ENCODE measurements at regions not wholly inside any gene's neighbourhood (a gene's known extent, or its start where the extent isn't known, plus 50 kb on each side); places are given as distances from the start of the nearest gene placed in this dataset.

- H3K4me2 ChIP-seq = no peak overlapping the region
- intact Hi-C loops (cut with micrococcal nuclease; ENCODE audit: unreplicated experiment) = no loop called here
These were observed 62.6 kb upstream of the SYT13 start for GRCh38 chr11:45348729-45349128.

GRCh38 chr11:45347348-45348082 lies 61.4 kb upstream of the SYT13 start:
- ChIA-PET POLR2A (ENCODE audit: unreplicated experiment) (interaction anchor here (0.5 kb wide), 1 partner anchor 424 kb away, joined by 3 read pairs; no protein-coding TSS in a partner anchor), CTCF (no interaction called here)
- intact Hi-C loops (cut with micrococcal nuclease; ENCODE audit: unreplicated experiment) = no loop called here
- Histone ChIP-seq H3K4me3 (no peak overlapping the region), H3K27me3 (ENCODE audit: insufficient read depth, low read depth) (peaks cover 67% of the 10 kb centered on the region), H3K9me2 (ENCODE audit: insufficient read depth) (no peaks in the 10 kb centered on the region; the same call in 1 of the 2 replicates), H2AFZ (no peak overlapping the region), H4K20me1 (ENCODE audit: insufficient read depth) (no peaks in the 10 kb centered on the region), H3K4me2 (no peak overlapping the region), H3K36me3 (ENCODE audit: low read depth) (no peaks in the 10 kb centered on the region), H3K79me2 (ENCODE audit: low read depth) (no peaks in the 10 kb centered on the region), H3K9me3 (ENCODE audit: insufficient read depth, low read depth) (no peaks in the 10 kb centered on the region), H3K27ac (no peak overlapping the region), H3F3A (ENCODE audit: insufficient read depth, low read depth) (no peaks in the 10 kb centered on the region), H3K4me1 (replicated peaks; ENCODE audit: insufficient read depth) (no peaks in the 10 kb centered on the region)
- BruUV-seq (replicated peaks) = no TSS peak
- peak in 1 of 2 experiments; percentile 22 for DNase-seq
- no peak for TF ChIP-seq CTCF (conservative IDR thresholded peaks at IDR 0.05)
- TF ChIP-seq EZH2 (IDR thresholded peaks at IDR 0.05; ENCODE audit: low read depth) = no peak

More at GRCh38 chr11:45348729-45349128, 62.6 kb upstream of the SYT13 start:
- Histone ChIP-seq H3K4me3 (no peak overlapping the region), H3K36me3 (ENCODE audit: low read depth) (no peaks in the 10 kb centered on the region), H3F3A (ENCODE audit: insufficient read depth, low read depth) (no peaks in the 10 kb centered on the region), H3K9me2 (ENCODE audit: insufficient read depth) (no peaks in the 10 kb centered on the region; the same call in 1 of the 2 replicates), H2AFZ (no peak overlapping the region), H3K4me1 (replicated peaks; ENCODE audit: insufficient read depth) (no peaks in the 10 kb centered on the region), H3K79me2 (ENCODE audit: low read depth) (no peaks in the 10 kb centered on the region), H3K9me3 (ENCODE audit: insufficient read depth, low read depth) (no peaks in the 10 kb centered on the region), H3K27me3 (ENCODE audit: insufficient read depth, low read depth) (peaks cover 64% of the 10 kb centered on the region), H4K20me1 (ENCODE audit: insufficient read depth) (no peaks in the 10 kb centered on the region), H3K27ac (no peak overlapping the region)
- CTCF ChIA-PET = no interaction called here
- peak in 1 of 2 experiments; percentile 13 for DNase-seq
- BruUV-seq (replicated peaks) = no TSS peak
- no peak for TF ChIP-seq EZH2 (IDR thresholded peaks at IDR 0.05; ENCODE audit: low read depth)
- no peak for TF ChIP-seq CTCF (conservative IDR thresholded peaks at IDR 0.05)
- POLR2A ChIA-PET (ENCODE audit: unreplicated experiment) = no interaction called here

- Histone ChIP-seq H2AFZ (no peak overlapping the region), H3K9me2 (ENCODE audit: insufficient read depth) (no peaks in the 10 kb centered on the region; the same call in 1 of the 2 replicates), H3K4me1 (replicated peaks; ENCODE audit: insufficient read depth) (no peaks in the 10 kb centered on the region), H3K27me3 (ENCODE audit: insufficient read depth, low read depth) (peaks cover 72% of the 10 kb centered on the region), H3K27ac (no peak overlapping the region), H3K4me2 (no peak overlapping the region), H3K79me2 (ENCODE audit: low read depth) (no peaks in the 10 kb centered on the region), H4K20me1 (ENCODE audit: insufficient read depth) (no peaks in the 10 kb centered on the region), H3K9me3 (ENCODE audit: insufficient read depth, low read depth) (no peaks in the 10 kb centered on the region), H3K36me3 (ENCODE audit: low read depth) (no peaks in the 10 kb centered on the region), H3F3A (ENCODE audit: insufficient read depth, low read depth) (no peaks in the 10 kb centered on the region), H3K4me3 (no peak overlapping the region)
- no TSS peak for BruUV-seq (replicated peaks)
- TF ChIP-seq CTCF (conservative IDR thresholded peaks at IDR 0.05) = no peak
- no peak for TF ChIP-seq EZH2 (IDR thresholded peaks at IDR 0.05; ENCODE audit: low read depth)
- ChIA-PET POLR2A (ENCODE audit: unreplicated experiment) (no interaction called here), CTCF (no interaction called here)
- peak in 1 of 2 experiments; percentile 25 for DNase-seq
- intact Hi-C loops (cut with micrococcal nuclease; ENCODE audit: unreplicated experiment) = no loop called here
These were observed 59.4 kb upstream of the SYT13 start for GRCh38 chr11:45345491-45345890.

All from PC-9 (cell line).